Activated naive CD4-positive, alpha-beta T cell treated with anti-CD3 and anti-CD28 coated beads, Interleukin-2, amount 10 ng/mL, durations not matched to agents 7 days and 5 days (primary cell): ENCODE measurements at regions not wholly inside any gene's neighbourhood (a gene's known extent, or its start where the extent isn't known, plus 50 kb on each side); places are given as distances from the start of the nearest gene placed in this dataset.

Experiments used
- CTCF ChIA-PET: fragments of 350-600 bp; sonication (Branson Sonifier 250); formaldehyde crosslinking; loops from one replicate; lab custom pipeline; 2021; ENCODE audit warnings: antibody characterized with exemption; lab: Charles Lee
- DNase-seq: peaks from one replicate; pipeline ENCODE4 v3.0.0-alpha.2; 2020
- H3K27ac Mint-ChIP-seq: one replicate; pipeline ENCODE4 v1.8.0; 2021; ENCODE audit warnings: mild to moderate bottlenecking, moderate library complexity, mixed read lengths
- H3K27me3 Mint-ChIP-seq: one replicate; pipeline ENCODE4 v1.8.0; 2021; ENCODE audit warnings: mild to moderate bottlenecking, mixed read lengths
- H3K36me3 Mint-ChIP-seq: one replicate; pipeline ENCODE4 v1.8.0; 2021; ENCODE audit warnings: mixed read lengths
- H3K4me1 Mint-ChIP-seq: one replicate; pipeline ENCODE4 v1.8.0; 2021; ENCODE audit warnings: mixed read lengths
- H3K4me3 Mint-ChIP-seq: one replicate; pipeline ENCODE4 v1.8.0; 2021; ENCODE audit warnings: mild to moderate bottlenecking, moderate library complexity, mixed read lengths
- H3K9me3 Mint-ChIP-seq: one replicate; pipeline ENCODE4 v1.8.0; 2021; ENCODE audit warnings: mixed read lengths

- H3K27me3 Mint-ChIP-seq = no peaks in the 10 kb centered on the region
- DNase-seq = no peak
- CTCF ChIA-PET = no interaction called here
- peaks cover 6% of the 10 kb centered on the region for H3K9me3 Mint-ChIP-seq
- H3K36me3 Mint-ChIP-seq = no peaks in the 10 kb centered on the region
- no peaks in the 10 kb centered on the region for H3K4me1 Mint-ChIP-seq
- H3K27ac Mint-ChIP-seq = no peak overlapping the region
- no peak overlapping the region for H3K4me3 Mint-ChIP-seq
Measured at GRCh38 chr3:1528621-1529020, 435.8 kb downstream of the CNTN6 start.

- Mint-ChIP-seq H3K27me3 (no peaks in the 10 kb centered on the region), H3K27ac (no peak overlapping the region), H3K9me3 (peaks cover 12% of the 10 kb centered on the region), H3K36me3 (no peaks in the 10 kb centered on the region), H3K4me1 (no peaks in the 10 kb centered on the region), H3K4me3 (no peak overlapping the region)
- CTCF ChIA-PET = no interaction called here
- no peak for DNase-seq
Measured at GRCh38 chr3:1529676-1530075, 436.9 kb downstream of the CNTN6 start.

- H3K27ac Mint-ChIP-seq = no peak overlapping the region
- no peak for DNase-seq
- CTCF ChIA-PET = no interaction called here
- H3K4me3 Mint-ChIP-seq = no peak overlapping the region
- H3K36me3 Mint-ChIP-seq = no peaks in the 10 kb centered on the region
- H3K9me3 Mint-ChIP-seq = peaks cover 20% of the 10 kb centered on the region
- no peaks in the 10 kb centered on the region for H3K27me3 Mint-ChIP-seq
- H3K4me1 Mint-ChIP-seq = no peaks in the 10 kb centered on the region
Measured at GRCh38 chr3:1531981-1532380, 439.2 kb downstream of the CNTN6 start.

GRCh38 chr3:1532935-1533606, 440.2 kb downstream of the CNTN6 start:
- CTCF ChIA-PET = no interaction called here
- no peaks in the 10 kb centered on the region for H3K4me1 Mint-ChIP-seq
- H3K9me3 Mint-ChIP-seq = peaks cover 21% of the 10 kb centered on the region
- DNase-seq = no peak
- H3K27ac Mint-ChIP-seq = peak overlapping the region; percentile 7
- H3K36me3 Mint-ChIP-seq = no peaks in the 10 kb centered on the region
- no peaks in the 10 kb centered on the region for H3K27me3 Mint-ChIP-seq
- no peak overlapping the region for H3K4me3 Mint-ChIP-seq

GRCh38 chr3:1533763-1534162, 440.9 kb downstream of the CNTN6 start:
- no peak overlapping the region for H3K27ac Mint-ChIP-seq
- CTCF ChIA-PET = no interaction called here
- no peaks in the 10 kb centered on the region for H3K4me1 Mint-ChIP-seq
- no peak for DNase-seq
- H3K27me3 Mint-ChIP-seq = no peaks in the 10 kb centered on the region
- H3K9me3 Mint-ChIP-seq = peaks cover 18% of the 10 kb centered on the region
- H3K36me3 Mint-ChIP-seq = no peaks in the 10 kb centered on the region
- no peak overlapping the region for H3K4me3 Mint-ChIP-seq

GRCh38 chr3:1534252-1534651, 441.4 kb downstream of the CNTN6 start:
- CTCF ChIA-PET = no interaction called here

GRCh38 chr3:1535361-1535760, 442.5 kb downstream of the CNTN6 start:
- Mint-ChIP-seq H3K4me1 (no peaks in the 10 kb centered on the region), H3K4me3 (no peak overlapping the region), H3K27me3 (no peaks in the 10 kb centered on the region), H3K27ac (no peak overlapping the region), H3K36me3 (no peaks in the 10 kb centered on the region), H3K9me3 (peaks cover 18% of the 10 kb centered on the region)
- DNase-seq = no peak
- CTCF ChIA-PET = no interaction called here

More at GRCh38 chr3:1534252-1534651, 441.4 kb downstream of the CNTN6 start:
- DNase-seq = no peak
- H3K36me3 Mint-ChIP-seq = no peaks in the 10 kb centered on the region
- peaks cover 18% of the 10 kb centered on the region for H3K9me3 Mint-ChIP-seq
- no peak overlapping the region for H3K27ac Mint-ChIP-seq
- H3K4me3 Mint-ChIP-seq = no peak overlapping the region
- H3K4me1 Mint-ChIP-seq = no peaks in the 10 kb centered on the region
- H3K27me3 Mint-ChIP-seq = no peaks in the 10 kb centered on the region

GRCh38 chr3:1540686-1541085, 447.9 kb downstream of the CNTN6 start:
- Mint-ChIP-seq H3K27ac (no peak overlapping the region), H3K27me3 (no peaks in the 10 kb centered on the region), H3K36me3 (no peaks in the 10 kb centered on the region), H3K9me3 (peaks cover 8% of the 10 kb centered on the region), H3K4me1 (no peaks in the 10 kb centered on the region), H3K4me3 (no peak overlapping the region)
- CTCF ChIA-PET = no interaction called here
- no peak for DNase-seq

- Mint-ChIP-seq H3K4me3 (no peak overlapping the region), H3K36me3 (no peaks in the 10 kb centered on the region), H3K4me1 (no peaks in the 10 kb centered on the region), H3K9me3 (peaks cover 5% of the 10 kb centered on the region), H3K27me3 (no peaks in the 10 kb centered on the region), H3K27ac (no peak overlapping the region)
- CTCF ChIA-PET = no interaction called here
- no peak for DNase-seq
Measured at GRCh38 chr3:1551741-1552140, 458.9 kb downstream of the CNTN6 start.

- no peak overlapping the region for H3K4me3 Mint-ChIP-seq
- peaks cover 3% of the 10 kb centered on the region for H3K9me3 Mint-ChIP-seq
- no peak for DNase-seq
- H3K36me3 Mint-ChIP-seq = no peaks in the 10 kb centered on the region
- H3K27ac Mint-ChIP-seq = no peak overlapping the region
- CTCF ChIA-PET = no interaction called here
- H3K4me1 Mint-ChIP-seq = no peaks in the 10 kb centered on the region
- no peaks in the 10 kb centered on the region for H3K27me3 Mint-ChIP-seq
Measured at GRCh38 chr3:1552831-1553230, 460.0 kb downstream of the CNTN6 start.

- CTCF ChIA-PET = no interaction called here
- H3K4me1 Mint-ChIP-seq = no peaks in the 10 kb centered on the region
- H3K36me3 Mint-ChIP-seq = no peaks in the 10 kb centered on the region
- no peak overlapping the region for H3K4me3 Mint-ChIP-seq
- H3K27ac Mint-ChIP-seq = no peak overlapping the region
- no peaks in the 10 kb centered on the region for H3K27me3 Mint-ChIP-seq
- H3K9me3 Mint-ChIP-seq = peaks cover 12% of the 10 kb centered on the region
- no peak for DNase-seq
Measured at GRCh38 chr3:1561427-1561826, 468.6 kb downstream of the CNTN6 start.

GRCh38 chr3:1571736-1572135, 478.9 kb downstream of the CNTN6 start:
- H3K4me1 Mint-ChIP-seq = no peaks in the 10 kb centered on the region
- no peaks in the 10 kb centered on the region for H3K36me3 Mint-ChIP-seq
- no peaks in the 10 kb centered on the region for H3K27me3 Mint-ChIP-seq
- CTCF ChIA-PET = no interaction called here
- peaks cover 11% of the 10 kb centered on the region for H3K9me3 Mint-ChIP-seq
- H3K27ac Mint-ChIP-seq = no peak overlapping the region
- H3K4me3 Mint-ChIP-seq = no peak overlapping the region
- DNase-seq = no peak

GRCh38 chr3:1576047-1576446, 483.2 kb downstream of the CNTN6 start:
- H3K36me3 Mint-ChIP-seq = no peaks in the 10 kb centered on the region
- peaks cover 15% of the 10 kb centered on the region for H3K9me3 Mint-ChIP-seq
- CTCF ChIA-PET = no interaction called here
- no peak overlapping the region for H3K27ac Mint-ChIP-seq
- no peaks in the 10 kb centered on the region for H3K4me1 Mint-ChIP-seq
- no peak for DNase-seq
- H3K4me3 Mint-ChIP-seq = no peak overlapping the region
- no peaks in the 10 kb centered on the region for H3K27me3 Mint-ChIP-seq

- Mint-ChIP-seq H3K27ac (no peak overlapping the region), H3K4me3 (no peak overlapping the region), H3K9me3 (peaks cover 15% of the 10 kb centered on the region), H3K27me3 (no peaks in the 10 kb centered on the region), H3K4me1 (no peaks in the 10 kb centered on the region), H3K36me3 (no peaks in the 10 kb centered on the region)
- CTCF ChIA-PET = no interaction called here
- no peak for DNase-seq
Measured at GRCh38 chr3:1578124-1578806, 485.4 kb downstream of the CNTN6 start.

GRCh38 chr3:1583044-1583443, 490.2 kb downstream of the CNTN6 start:
- Mint-ChIP-seq H3K36me3 (no peaks in the 10 kb centered on the region), H3K4me1 (no peaks in the 10 kb centered on the region), H3K27ac (no peak overlapping the region), H3K9me3 (peaks cover 21% of the 10 kb centered on the region), H3K27me3 (no peaks in the 10 kb centered on the region), H3K4me3 (no peak overlapping the region)
- DNase-seq = no peak
- CTCF ChIA-PET = no interaction called here
